ENCODE measurements at regions not wholly inside any gene's neighbourhood (a gene's known extent, or its start where the extent isn't known, plus 50 kb on each side); places are given as distances from the start of the nearest gene placed in this dataset.

- intact Hi-C loops (cut with DNase I): no loop called here
- WGBS, 2 donors: 73 to 74% methylated on average over 6 to 8 of the region's 8 CpGs
- H3K4me1 ChIP-seq: no peaks in the 10 kb centered on the region
- no peaks in the 10 kb centered on the region for H3K9me3 ChIP-seq
- TF ChIP-seq CTCF (IDR thresholded peaks at IDR 0.05) (no peak), POLR2A (IDR thresholded peaks at IDR 0.05) (no peak)
- H3K27ac ChIP-seq: no peak overlapping the region
- no peaks in the 10 kb centered on the region for H3K36me3 ChIP-seq
- no peak for DNase-seq
- H3K4me3 ChIP-seq: no peak overlapping the region
- no peaks in the 10 kb centered on the region for H3K27me3 ChIP-seq
These were observed 66.8 kb upstream of the PCSK1 start for GRCh38 chr5:96499753-96500345.

GRCh38 chr5:96501991-96502646 lies 69.1 kb upstream of the PCSK1 start:
- H3K9me3 ChIP-seq: no peaks in the 10 kb centered on the region

GRCh38 chr5:96503501-96504236 lies 70.6 kb upstream of the PCSK1 start:
- intact Hi-C loops (cut with DNase I): no loop called here
- Histone ChIP-seq H3K4me1 (no peaks in the 10 kb centered on the region), H3K27me3 (no peaks in the 10 kb centered on the region), H3K9me3 (no peaks in the 10 kb centered on the region), H3K36me3 (no peaks in the 10 kb centered on the region), H3K27ac (no peak overlapping the region), H3K4me3 (no peak overlapping the region)
- DNase-seq: no peak
- WGBS, 2 donors: 77 to 83% methylated on average over 15 of the region's 15 CpGs
- TF ChIP-seq POLR2A (IDR thresholded peaks at IDR 0.05): no peak
- TF ChIP-seq CTCF (IDR thresholded peaks at IDR 0.05): no peak

More at GRCh38 chr5:96501991-96502646, 69.1 kb upstream of the PCSK1 start:
- TF ChIP-seq CTCF (IDR thresholded peaks at IDR 0.05) (no peak), POLR2A (IDR thresholded peaks at IDR 0.05) (no peak)
- H3K36me3 ChIP-seq: no peaks in the 10 kb centered on the region
- H3K27ac ChIP-seq: no peak overlapping the region
- intact Hi-C loops (cut with DNase I): no loop called here
- no peaks in the 10 kb centered on the region for H3K4me1 ChIP-seq
- H3K27me3 ChIP-seq: no peaks in the 10 kb centered on the region
- no peak overlapping the region for H3K4me3 ChIP-seq
- WGBS, 2 donors: 59 to 78% methylated on average over 1 of the region's 1 CpG
- no peak for DNase-seq

GRCh38 chr5:96506376-96506775 lies 73.3 kb upstream of the PCSK1 start:
- intact Hi-C loops (cut with DNase I): no loop called here
- 70% methylated on average over 1 of the region's 1 CpG; no CpG with 5 or more reads in 1 of the 2 donors for WGBS, 2 donors
- H3K9me3 ChIP-seq: no peaks in the 10 kb centered on the region

More at GRCh38 chr5:96506376-96506775, 73.3 kb upstream of the PCSK1 start:
- no peaks in the 10 kb centered on the region for H3K27me3 ChIP-seq
- H3K36me3 ChIP-seq: no peaks in the 10 kb centered on the region
- no peak overlapping the region for H3K4me3 ChIP-seq
- DNase-seq: no peak
- no peak for TF ChIP-seq CTCF (IDR thresholded peaks at IDR 0.05)
- H3K4me1 ChIP-seq: no peaks in the 10 kb centered on the region
- H3K27ac ChIP-seq: no peak overlapping the region

Measured in esophagus squamous epithelium (tissue), 5 donors.